SK-N-SH treated with all-trans-retinoic acid at 6 μM for 48 hours (cell line): ENCODE measurements at regions not wholly inside any gene's neighbourhood (a gene's known extent, or its start where the extent isn't known, plus 50 kb on each side); places are given as distances from the start of the nearest gene placed in this dataset.
A peak's percentile ranks its signal among the peaks of the same experiment; 100 is the strongest.

Source experiments
- ATAC-seq: fragments of 200-7000 bp; cut with Tn5 transposase; 3 replicates; pipeline ENCODE4 v1.9.1; 2020; ENCODE audit warnings: mild to moderate bottlenecking, moderate library complexity
- BACH2 ChIP-seq: fragments of 250-450 bp; sonication (Bioruptor Pico); IDR thresholded peaks from 2 replicates; pipeline ENCODE4 v1.9.0; 2021; ENCODE audit warnings: mild to moderate bottlenecking, borderline replicate concordance
- CSDC2 ChIP-seq: fragments of 250-450 bp; sonication (Bioruptor Pico); IDR thresholded peaks from 2 replicates; pipeline ENCODE4 v1.5.0; 2020; ENCODE audit warnings: mild to moderate bottlenecking, moderate library complexity
- ESRRG ChIP-seq: fragments of 250-450 bp; sonication (Bioruptor Pico); IDR thresholded peaks from 2 replicates; pipeline ENCODE4 v1.6.1; 2021; ENCODE audit warnings: mild to moderate bottlenecking
- GLIS3 ChIP-seq: fragments of 250-450 bp; sonication (Bioruptor Pico); IDR thresholded peaks from 2 replicates; pipeline ENCODE4 v1.5.0; 2020; ENCODE audit warnings: mild to moderate bottlenecking, moderate library complexity
- ISL1 ChIP-seq: fragments of 250-450 bp; sonication (Bioruptor Pico); IDR thresholded peaks from 2 replicates; pipeline ENCODE4 v2.1.2; 2022; ENCODE audit warnings: mild to moderate bottlenecking, moderate library complexity
- OSR1 ChIP-seq: fragments of 250-450 bp; sonication (Bioruptor Pico); IDR thresholded peaks from 2 replicates; pipeline ENCODE4 v1.8.0; 2022; ENCODE audit warnings: moderate library complexity, mild to moderate bottlenecking, inconsistent platforms
- PATZ1 ChIP-seq: fragments of 250-450 bp; sonication (Bioruptor Pico); IDR thresholded peaks from 2 replicates; pipeline ENCODE4 v1.8.0; 2020; ENCODE audit warnings: mild to moderate bottlenecking, moderate library complexity, borderline replicate concordance
- RARB ChIP-seq: fragments of 250-450 bp; sonication (Bioruptor Pico); IDR thresholded peaks from 2 replicates; pipeline ENCODE4 v1.8.0; 2021; ENCODE audit warnings: mild to moderate bottlenecking, moderate library complexity
- SNAI2 ChIP-seq: fragments of 250-450 bp; sonication (Bioruptor Pico); IDR thresholded peaks from 2 replicates; pipeline ENCODE4 v1.5.0; 2020; ENCODE audit warnings: mild to moderate bottlenecking, moderate library complexity
- TCF4 ChIP-seq: fragments of 250-450 bp; sonication (Bioruptor Pico); IDR thresholded peaks from 2 replicates; pipeline ENCODE4 v1.8.0; 2021; ENCODE audit warnings: mild to moderate bottlenecking, moderate library complexity, borderline replicate concordance
- TOX ChIP-seq: fragments of 250-450 bp; sonication (Bioruptor Pico); IDR thresholded peaks from 2 replicates; pipeline ENCODE4 v1.8.0; 2021; ENCODE audit warnings: mild to moderate bottlenecking, moderate library complexity, borderline replicate concordance
- ZC3H10 ChIP-seq: fragments of 250-450 bp; sonication (Bioruptor Pico); IDR thresholded peaks from 2 replicates; pipeline ENCODE4 v1.5.1; 2021; ENCODE audit warnings: mild to moderate bottlenecking, moderate library complexity
- ZFP3 ChIP-seq: fragments of 250-450 bp; sonication (Bioruptor Pico); IDR thresholded peaks from 2 replicates; pipeline ENCODE4 v1.5.0; 2020; ENCODE audit warnings: mild to moderate bottlenecking, moderate library complexity
- ZNF565 ChIP-seq: fragments of 450-650 bp; formaldehyde crosslinking; conservative IDR thresholded peaks from 2 replicates; pipeline ENCODE4 v1.5.0; 2020; ENCODE audit warnings: low read depth, mild to moderate bottlenecking, moderate library complexity
- ZNF8 ChIP-seq: fragments of 450-650 bp; formaldehyde crosslinking; IDR thresholded peaks from 2 replicates; pipeline ENCODE4 v1.5.0; 2020; ENCODE audit warnings: mild to moderate bottlenecking, moderate library complexity
- TF ChIP-seq, protein P1 (sequence below): fragments of 250-450 bp; sonication (Bioruptor Pico); IDR thresholded peaks from 2 replicates; pipeline ENCODE4 v1.5.0; 2020; ENCODE audit warnings: mild to moderate bottlenecking, moderate library complexity
- TF ChIP-seq, protein P2 (sequence below): fragments of 250-450 bp; sonication (Bioruptor Pico); IDR thresholded peaks from 2 replicates; pipeline ENCODE4 v1.5.1; 2021; ENCODE audit warnings: mild to moderate bottlenecking, moderate library complexity

DNA sequence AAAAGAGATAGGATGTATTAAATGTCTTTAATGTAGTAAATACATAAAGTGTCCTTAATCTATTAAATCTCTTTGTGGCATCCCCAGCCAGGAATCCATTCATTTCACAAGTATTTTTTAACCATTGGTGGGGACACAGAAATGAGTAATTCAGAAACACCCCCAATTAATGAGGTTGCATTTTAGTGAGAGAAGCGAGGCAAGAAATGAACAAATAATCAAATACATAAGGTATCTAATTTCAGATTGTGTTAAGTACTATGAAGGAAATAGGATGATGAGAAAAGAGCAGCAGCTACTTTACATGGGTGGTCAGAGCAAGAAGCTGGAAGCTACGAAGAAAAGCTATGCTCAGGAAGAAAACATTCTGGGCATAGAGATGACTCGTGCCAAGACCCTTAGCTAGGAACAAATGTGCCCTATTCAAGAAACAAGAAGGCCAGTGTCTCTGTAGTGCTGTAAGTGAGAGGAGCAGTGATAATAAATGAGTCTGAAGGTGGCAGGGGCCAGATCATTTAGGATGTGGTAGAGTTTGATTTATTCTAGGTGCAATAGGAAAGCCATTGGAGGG, 60.5 kb upstream of the IGF1 start:
- TF ChIP-seq ZC3H10 (CRISPR knock-in tag) (no peak), OSR1 (no peak), SNAI2 (CRISPR knock-in tag) (no peak), ESRRG (CRISPR knock-in tag) (no peak), ZFP3 (CRISPR knock-in tag) (no peak), TCF4 (no peak)
- TF ChIP-seq, protein P1, sequence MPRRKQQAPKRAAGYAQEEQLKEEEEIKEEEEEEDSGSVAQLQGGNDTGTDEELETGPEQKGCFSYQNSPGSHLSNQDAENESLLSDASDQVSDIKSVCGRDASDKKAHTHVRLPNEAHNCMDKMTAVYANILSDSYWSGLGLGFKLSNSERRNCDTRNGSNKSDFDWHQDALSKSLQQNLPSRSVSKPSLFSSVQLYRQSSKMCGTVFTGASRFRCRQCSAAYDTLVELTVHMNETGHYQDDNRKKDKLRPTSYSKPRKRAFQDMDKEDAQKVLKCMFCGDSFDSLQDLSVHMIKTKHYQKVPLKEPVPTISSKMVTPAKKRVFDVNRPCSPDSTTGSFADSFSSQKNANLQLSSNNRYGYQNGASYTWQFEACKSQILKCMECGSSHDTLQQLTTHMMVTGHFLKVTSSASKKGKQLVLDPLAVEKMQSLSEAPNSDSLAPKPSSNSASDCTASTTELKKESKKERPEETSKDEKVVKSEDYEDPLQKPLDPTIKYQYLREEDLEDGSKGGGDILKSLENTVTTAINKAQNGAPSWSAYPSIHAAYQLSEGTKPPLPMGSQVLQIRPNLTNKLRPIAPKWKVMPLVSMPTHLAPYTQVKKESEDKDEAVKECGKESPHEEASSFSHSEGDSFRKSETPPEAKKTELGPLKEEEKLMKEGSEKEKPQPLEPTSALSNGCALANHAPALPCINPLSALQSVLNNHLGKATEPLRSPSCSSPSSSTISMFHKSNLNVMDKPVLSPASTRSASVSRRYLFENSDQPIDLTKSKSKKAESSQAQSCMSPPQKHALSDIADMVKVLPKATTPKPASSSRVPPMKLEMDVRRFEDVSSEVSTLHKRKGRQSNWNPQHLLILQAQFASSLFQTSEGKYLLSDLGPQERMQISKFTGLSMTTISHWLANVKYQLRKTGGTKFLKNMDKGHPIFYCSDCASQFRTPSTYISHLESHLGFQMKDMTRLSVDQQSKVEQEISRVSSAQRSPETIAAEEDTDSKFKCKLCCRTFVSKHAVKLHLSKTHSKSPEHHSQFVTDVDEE (CRISPR knock-in tag), result no peak
- no peak for ATAC-seq

- TF ChIP-seq TOX, result no peak
- no peak for TF ChIP-seq PATZ1
- no peak; the same call in 1 of the 2 replicates for TF ChIP-seq ISL1 (CRISPR knock-in tag)
- TF ChIP-seq ZFP3 (CRISPR knock-in tag), result peak; percentile 67
- no peak for TF ChIP-seq ZNF565 (CRISPR knock-in tag)
- TF ChIP-seq CSDC2 (CRISPR knock-in tag), result peak; percentile 84; the same call in 1 of the 2 replicates
- TF ChIP-seq, all 23 proteins: peak for 2
- ATAC-seq, result peak; percentile 71
Measured at GRCh38 chr12:102539651-102540553, 59.5 kb upstream of the IGF1 start.

DNA sequence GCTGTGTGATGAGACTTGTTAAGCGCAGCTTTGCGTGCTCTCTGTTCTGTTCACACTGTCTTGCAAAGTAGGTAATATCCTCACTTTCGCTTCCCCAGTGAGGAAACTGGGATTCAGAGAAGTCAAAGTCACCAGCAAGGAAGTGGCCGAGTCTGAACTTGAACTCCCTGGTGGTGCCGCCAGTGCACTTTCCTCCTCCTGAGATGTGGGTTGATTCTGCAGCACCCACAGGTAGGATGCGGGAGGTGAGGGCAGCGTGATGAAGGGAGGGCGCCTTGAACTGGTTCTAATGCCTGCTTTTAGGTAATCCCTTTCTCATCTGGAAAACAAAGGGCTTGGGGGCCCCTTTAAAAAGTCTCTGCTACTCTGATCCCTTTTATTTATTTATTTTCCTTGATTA, 54.9 kb upstream of the IGF1 start:
- TF ChIP-seq GLIS3 (no peak), CSDC2 (CRISPR knock-in tag) (no peak), BACH2 (CRISPR knock-in tag) (no peak), RARB (CRISPR knock-in tag) (no peak), TCF4 (no peak), ZNF8 (CRISPR knock-in tag) (no peak)
- TF ChIP-seq, protein P2, sequence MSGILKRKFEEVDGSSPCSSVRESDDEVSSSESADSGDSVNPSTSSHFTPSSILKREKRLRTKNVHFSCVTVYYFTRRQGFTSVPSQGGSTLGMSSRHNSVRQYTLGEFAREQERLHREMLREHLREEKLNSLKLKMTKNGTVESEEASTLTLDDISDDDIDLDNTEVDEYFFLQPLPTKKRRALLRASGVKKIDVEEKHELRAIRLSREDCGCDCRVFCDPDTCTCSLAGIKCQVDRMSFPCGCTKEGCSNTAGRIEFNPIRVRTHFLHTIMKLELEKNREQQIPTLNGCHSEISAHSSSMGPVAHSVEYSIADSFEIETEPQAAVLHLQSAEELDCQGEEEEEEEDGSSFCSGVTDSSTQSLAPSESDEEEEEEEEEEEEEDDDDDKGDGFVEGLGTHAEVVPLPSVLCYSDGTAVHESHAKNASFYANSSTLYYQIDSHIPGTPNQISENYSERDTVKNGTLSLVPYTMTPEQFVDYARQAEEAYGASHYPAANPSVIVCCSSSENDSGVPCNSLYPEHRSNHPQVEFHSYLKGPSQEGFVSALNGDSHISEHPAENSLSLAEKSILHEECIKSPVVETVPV (CRISPR knock-in tag), result no peak
- TF ChIP-seq, protein P1 (CRISPR knock-in tag), result no peak

DNA sequence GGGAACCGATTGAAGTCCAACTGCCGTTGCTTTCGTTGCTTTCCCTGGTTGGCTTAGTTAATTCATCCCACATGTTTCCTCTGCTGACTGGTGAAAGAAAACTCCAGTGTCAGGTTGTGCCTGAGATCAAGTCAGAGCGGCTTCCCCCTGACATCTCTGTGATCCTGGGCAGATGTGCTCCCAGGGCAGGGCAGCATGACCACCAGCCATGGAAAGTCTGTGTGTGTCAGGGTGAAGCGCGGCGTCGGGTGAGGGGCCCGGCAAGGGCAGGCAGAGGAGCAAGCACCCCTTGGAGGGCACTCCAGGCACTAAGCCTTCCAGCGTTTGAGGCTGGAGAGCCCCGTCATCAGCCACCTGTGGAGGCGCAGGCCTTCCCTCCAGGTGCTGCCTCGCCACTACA, 54.5 kb upstream of the IGF1 start:
- TF ChIP-seq SNAI2 (CRISPR knock-in tag), result no peak
- no peak for TF ChIP-seq GLIS3
- TF ChIP-seq BACH2 (CRISPR knock-in tag), result no peak
- no peak for TF ChIP-seq ZNF8 (CRISPR knock-in tag)
- ATAC-seq, result peak; percentile 78

More for the DNA sequence above, 54.9 kb upstream of the IGF1 start:
- ATAC-seq, result no peak; the same call in 2 of the 3 replicates
